IMR-90 (cell line): ENCODE measurements at regions not wholly inside any gene's neighbourhood (a gene's known extent, or its start where the extent isn't known, plus 50 kb on each side); places are given as distances from the start of the nearest gene placed in this dataset.

ENCODE experiments used
- RCOR1 ChIP-seq: IDR thresholded peaks from 2 replicates; pipeline ENCODE4 v1.6.1; 2012; ENCODE audit warnings: mild to moderate bottlenecking, low read length, improper control_type of control experiment; ENCODE audit not compliant: insufficient replicate concordance
- TF ChIP-seq, protein P1 (sequence below): conservative IDR thresholded peaks from 2 replicates; pipeline ENCODE4 v1.5.1; 2012; ENCODE audit warnings: mild to moderate bottlenecking, low read depth, low read length, improper control_type of control experiment

DNA sequence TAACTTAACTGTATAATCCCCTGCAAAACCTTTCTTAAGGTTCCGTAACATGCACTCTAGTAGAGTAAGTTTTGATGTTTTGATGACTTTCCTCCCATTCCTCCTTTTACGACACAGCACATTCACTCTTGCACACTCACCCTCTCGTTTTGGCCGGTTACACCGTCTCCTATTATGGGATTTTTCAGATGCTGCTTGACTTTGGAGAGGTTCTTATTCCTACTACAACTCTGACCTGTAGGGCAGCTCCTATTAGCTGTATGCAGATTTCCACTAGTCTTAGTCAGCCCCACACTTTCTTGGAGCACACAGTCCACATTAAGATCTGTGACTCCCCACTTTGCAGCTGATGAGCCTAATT, 223.7 kb upstream of the SYNCRIP start:
- TF ChIP-seq, protein P1, sequence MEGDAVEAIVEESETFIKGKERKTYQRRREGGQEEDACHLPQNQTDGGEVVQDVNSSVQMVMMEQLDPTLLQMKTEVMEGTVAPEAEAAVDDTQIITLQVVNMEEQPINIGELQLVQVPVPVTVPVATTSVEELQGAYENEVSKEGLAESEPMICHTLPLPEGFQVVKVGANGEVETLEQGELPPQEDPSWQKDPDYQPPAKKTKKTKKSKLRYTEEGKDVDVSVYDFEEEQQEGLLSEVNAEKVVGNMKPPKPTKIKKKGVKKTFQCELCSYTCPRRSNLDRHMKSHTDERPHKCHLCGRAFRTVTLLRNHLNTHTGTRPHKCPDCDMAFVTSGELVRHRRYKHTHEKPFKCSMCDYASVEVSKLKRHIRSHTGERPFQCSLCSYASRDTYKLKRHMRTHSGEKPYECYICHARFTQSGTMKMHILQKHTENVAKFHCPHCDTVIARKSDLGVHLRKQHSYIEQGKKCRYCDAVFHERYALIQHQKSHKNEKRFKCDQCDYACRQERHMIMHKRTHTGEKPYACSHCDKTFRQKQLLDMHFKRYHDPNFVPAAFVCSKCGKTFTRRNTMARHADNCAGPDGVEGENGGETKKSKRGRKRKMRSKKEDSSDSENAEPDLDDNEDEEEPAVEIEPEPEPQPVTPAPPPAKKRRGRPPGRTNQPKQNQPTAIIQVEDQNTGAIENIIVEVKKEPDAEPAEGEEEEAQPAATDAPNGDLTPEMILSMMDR, result no peak
- TF ChIP-seq RCOR1, result no peak
